GM12892 (cell line): ENCODE measurements at regions not wholly inside any gene's neighbourhood (a gene's known extent, or its start where the extent isn't known, plus 50 kb on each side); places are given as distances from the start of the nearest gene placed in this dataset.

Experiments
- POLR2A ChIP-seq: IDR thresholded peaks from 2 replicates; pipeline ENCODE4 v1.6.1; 2011; ENCODE audit warnings: low read depth, low read length, control low read depth
- POLR2AphosphoS5 ChIP-seq: IDR thresholded peaks from 2 replicates; pipeline ENCODE4 v1.6.1; 2011; ENCODE audit warnings: low read depth, low read length, control low read depth

DNA sequence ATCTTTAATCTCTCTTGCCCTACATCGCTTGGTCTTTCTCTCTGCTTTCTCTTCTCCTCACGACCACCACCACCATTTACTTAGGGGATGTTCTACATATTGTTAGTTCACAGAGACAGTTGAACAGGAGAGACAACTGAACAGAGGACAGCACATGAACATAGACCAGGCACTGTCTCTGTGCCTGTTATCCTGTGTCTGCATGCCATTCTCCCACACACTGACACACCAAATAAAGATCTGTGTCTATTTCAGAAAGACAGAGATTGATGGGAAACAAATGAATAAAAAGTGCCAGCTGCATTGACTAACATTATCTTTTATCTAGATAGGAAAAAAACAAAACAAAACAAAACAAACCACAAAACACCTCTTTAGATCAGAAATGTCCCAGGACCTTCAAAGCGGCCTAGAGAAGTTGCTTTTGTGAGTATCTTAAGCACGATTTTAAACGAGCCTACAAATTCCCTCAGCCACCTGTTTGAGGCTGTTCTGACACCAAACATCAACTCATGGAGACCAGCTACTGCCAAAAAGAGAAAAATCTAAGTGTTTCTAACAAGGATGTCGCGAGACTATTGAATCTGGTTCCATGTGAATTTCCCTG, 77.6 kb upstream of the PARP11 start:
- TF ChIP-seq POLR2AphosphoS5 (no peak), POLR2A (no peak)
